BLaER1 (cell line): ENCODE measurements at regions not wholly inside any gene's neighbourhood (a gene's known extent, or its start where the extent isn't known, plus 50 kb on each side); places are given as distances from the start of the nearest gene placed in this dataset.
A peak's percentile ranks its signal among the peaks of the same experiment; 100 is the strongest.

Experiments
- H3K27ac ChIP-seq: shearing (Covaris generic); formaldehyde crosslinking; 2 replicates; pipeline ENCODE4 v1.8.1; 2022
- H3K27me3 ChIP-seq: shearing (Covaris generic); formaldehyde crosslinking; 2 replicates; pipeline ENCODE4 v1.8.1; 2022
- H3K36me3 ChIP-seq: shearing (Covaris generic); formaldehyde crosslinking; 2 replicates; pipeline ENCODE4 v1.8.1; 2022
- H3K4me1 ChIP-seq: shearing (Covaris generic); formaldehyde crosslinking; 2 replicates; pipeline ENCODE4 v1.8.1; 2022
- H3K4me2 ChIP-seq: shearing (Covaris generic); formaldehyde crosslinking; 2 replicates; pipeline ENCODE4 v1.8.1; 2022
- H3K4me3 ChIP-seq: shearing (Covaris generic); formaldehyde crosslinking; 2 replicates; pipeline ENCODE4 v1.8.1; 2022
- H3K9ac ChIP-seq: shearing (Covaris generic); formaldehyde crosslinking; 2 replicates; pipeline ENCODE4 v1.8.1; 2022
- H3K9me3 ChIP-seq: shearing (Covaris generic); formaldehyde crosslinking; 2 replicates; pipeline ENCODE4 v1.8.1; 2022
- H4K20me1 ChIP-seq: shearing (Covaris generic); formaldehyde crosslinking; 2 replicates; pipeline ENCODE4 v1.8.1; 2022
- Cebpa-rat ChIP-seq: shearing (Covaris generic); IDR thresholded peaks from 2 replicates; pipeline ENCODE4 v1.8.1; 2022

- Histone ChIP-seq H4K20me1 (no peaks in the 10 kb centered on the region), H3K27ac (no peak overlapping the region), H3K4me3 (no peak overlapping the region), H3K36me3 (no peaks in the 10 kb centered on the region), H3K27me3 (no peaks in the 10 kb centered on the region), H3K9ac (no peak overlapping the region), H3K9me3 (peaks cover 8% of the 10 kb centered on the region), H3K4me2 (peak overlapping the region; percentile 39), H3K4me1 (peaks cover 27% of the 10 kb centered on the region)
- no peak for TF ChIP-seq Cebpa-rat
Measured at GRCh38 chr10:78194539-78195402, 161.1 kb downstream of the RPS24 start.

GRCh38 chr10:78196396-78196795 lies 162.7 kb downstream of the RPS24 start:
- Histone ChIP-seq H3K27me3 (no peaks in the 10 kb centered on the region), H3K9me3 (peaks cover 8% of the 10 kb centered on the region), H3K4me1 (peaks cover 12% of the 10 kb centered on the region), H3K4me3 (no peak overlapping the region), H3K9ac (no peak overlapping the region), H3K36me3 (no peaks in the 10 kb centered on the region), H3K4me2 (no peak overlapping the region), H4K20me1 (no peaks in the 10 kb centered on the region), H3K27ac (no peak overlapping the region)
- TF ChIP-seq Cebpa-rat: no peak

GRCh38 chr10:78196964-78197363 lies 163.3 kb downstream of the RPS24 start:
- H3K27me3 ChIP-seq: no peaks in the 10 kb centered on the region
- no peak overlapping the region for H3K4me3 ChIP-seq
- H4K20me1 ChIP-seq: no peaks in the 10 kb centered on the region
- no peak overlapping the region for H3K4me2 ChIP-seq
- no peak overlapping the region for H3K9ac ChIP-seq
- H3K27ac ChIP-seq: no peak overlapping the region
- H3K9me3 ChIP-seq: peaks cover 8% of the 10 kb centered on the region
- no peaks in the 10 kb centered on the region for H3K36me3 ChIP-seq
- TF ChIP-seq Cebpa-rat: no peak
- peaks cover 12% of the 10 kb centered on the region for H3K4me1 ChIP-seq

DNA sequence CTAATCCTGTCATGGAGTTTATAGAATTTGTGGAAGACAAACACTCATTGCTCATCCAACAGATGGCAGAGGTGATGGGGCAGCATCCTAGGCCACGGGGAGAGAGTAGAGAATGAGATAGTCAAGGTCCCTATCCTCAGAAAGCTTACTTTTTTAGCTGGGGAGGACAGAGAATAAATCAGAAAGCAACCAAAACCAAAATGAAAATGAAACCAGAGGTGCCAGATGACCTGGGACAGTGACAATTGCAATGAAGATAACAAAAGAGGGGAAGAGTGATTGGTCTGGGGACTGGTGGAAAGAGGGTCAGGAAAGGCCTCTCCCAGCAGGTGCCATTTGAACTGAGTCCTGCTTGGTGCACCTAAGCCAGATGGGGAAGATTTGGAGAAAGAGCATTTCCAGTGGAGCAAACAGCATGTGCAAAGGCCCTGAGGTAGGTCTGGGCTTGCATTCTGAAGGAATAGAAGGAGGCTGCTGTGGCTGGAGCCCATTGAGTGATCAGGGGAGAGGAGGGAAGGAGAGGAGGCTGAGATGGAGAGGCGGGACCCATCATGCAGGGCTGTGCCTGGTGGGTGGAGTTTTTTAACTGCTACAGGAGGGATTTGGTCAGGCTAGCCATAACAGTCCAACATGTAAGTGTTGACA lies 164.1 kb downstream of the RPS24 start:
- Histone ChIP-seq H3K4me1 (peaks cover 12% of the 10 kb centered on the region), H4K20me1 (no peaks in the 10 kb centered on the region), H3K9ac (no peak overlapping the region), H3K27ac (no peak overlapping the region), H3K4me2 (no peak overlapping the region), H3K9me3 (peaks cover 8% of the 10 kb centered on the region), H3K36me3 (no peaks in the 10 kb centered on the region), H3K27me3 (no peaks in the 10 kb centered on the region), H3K4me3 (no peak overlapping the region)
- no peak for TF ChIP-seq Cebpa-rat

DNA sequence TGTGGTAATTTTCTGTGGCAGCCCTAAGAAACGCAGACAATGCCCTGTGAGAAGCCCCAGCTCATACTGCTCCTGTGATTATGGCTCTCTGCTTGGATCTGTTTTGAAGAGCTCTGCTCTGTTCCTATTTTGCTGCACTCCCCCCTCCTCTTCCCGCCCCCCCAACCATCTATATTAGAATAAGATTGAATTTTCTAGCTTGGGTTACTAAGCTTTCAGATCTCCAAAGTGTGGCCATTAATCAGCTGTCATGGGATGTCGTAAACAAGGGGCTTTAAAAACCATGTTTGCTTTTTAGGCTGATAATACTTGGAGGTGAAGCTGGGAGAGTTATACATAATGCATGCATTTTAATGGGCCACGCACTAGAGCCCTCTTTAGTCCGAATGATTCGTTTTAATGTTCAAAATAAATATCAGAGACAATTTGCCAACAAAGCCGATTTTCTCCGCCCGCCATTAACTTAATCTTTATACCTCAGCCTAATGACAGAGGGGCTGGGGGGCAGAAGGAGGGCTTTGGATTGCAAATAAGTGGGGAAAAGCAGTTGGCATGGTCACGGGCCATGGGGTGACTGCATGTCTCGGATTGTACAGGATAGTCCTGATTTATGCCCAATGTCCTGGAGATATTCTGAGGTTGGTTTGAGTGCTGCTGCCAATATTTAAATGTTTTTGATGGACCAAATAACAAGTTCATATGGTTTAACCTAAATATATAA lies 165.5 kb downstream of the RPS24 start:
- Histone ChIP-seq H3K4me1 (peaks cover 17% of the 10 kb centered on the region), H3K9ac (no peak overlapping the region), H3K36me3 (no peaks in the 10 kb centered on the region), H3K27ac (no peak overlapping the region), H3K9me3 (no peaks in the 10 kb centered on the region), H3K27me3 (no peaks in the 10 kb centered on the region), H3K4me3 (no peak overlapping the region), H3K4me2 (no peak overlapping the region), H4K20me1 (no peaks in the 10 kb centered on the region)
- TF ChIP-seq Cebpa-rat: no peak

GRCh38 chr10:78199759-78200158 lies 166.1 kb downstream of the RPS24 start:
- H3K27ac ChIP-seq: no peak overlapping the region
- no peaks in the 10 kb centered on the region for H3K27me3 ChIP-seq
- H3K4me3 ChIP-seq: no peak overlapping the region
- no peak overlapping the region for H3K4me2 ChIP-seq
- H3K4me1 ChIP-seq: peaks cover 18% of the 10 kb centered on the region
- H3K36me3 ChIP-seq: no peaks in the 10 kb centered on the region
- no peak for TF ChIP-seq Cebpa-rat
- H3K9me3 ChIP-seq: no peaks in the 10 kb centered on the region
- H3K9ac ChIP-seq: no peak overlapping the region
- H4K20me1 ChIP-seq: no peaks in the 10 kb centered on the region

- Histone ChIP-seq H3K4me2 (no peak overlapping the region), H3K27ac (no peak overlapping the region), H3K36me3 (no peaks in the 10 kb centered on the region), H3K4me1 (peaks cover 21% of the 10 kb centered on the region), H3K27me3 (no peaks in the 10 kb centered on the region), H4K20me1 (no peaks in the 10 kb centered on the region), H3K4me3 (no peak overlapping the region), H3K9me3 (no peaks in the 10 kb centered on the region), H3K9ac (no peak overlapping the region)
- no peak for TF ChIP-seq Cebpa-rat
Measured at GRCh38 chr10:78200686-78201085, 167.0 kb downstream of the RPS24 start.

DNA sequence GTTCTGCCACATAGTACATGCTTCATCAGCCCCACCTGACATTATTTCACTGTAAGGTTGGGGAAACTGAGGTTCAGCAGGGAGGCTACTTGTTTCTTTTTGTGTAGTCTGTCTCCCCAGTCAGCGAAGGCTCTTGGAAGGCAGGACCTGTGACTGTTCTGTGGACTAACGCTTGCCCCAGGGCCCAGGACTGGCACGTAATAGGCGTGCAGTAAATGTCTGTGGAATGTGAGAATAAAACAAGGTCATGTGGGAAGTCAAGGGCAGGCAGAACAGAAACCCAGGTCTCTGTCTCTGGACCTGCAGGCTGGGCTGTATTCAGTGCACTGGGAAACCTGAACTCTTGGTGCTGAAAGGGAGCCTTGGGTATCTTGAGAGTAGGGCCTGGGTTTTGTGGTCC lies 168.7 kb downstream of the RPS24 start:
- Histone ChIP-seq H3K9ac (no peak overlapping the region), H4K20me1 (no peaks in the 10 kb centered on the region), H3K4me3 (no peak overlapping the region), H3K36me3 (no peaks in the 10 kb centered on the region), H3K4me1 (peaks cover 32% of the 10 kb centered on the region), H3K27me3 (no peaks in the 10 kb centered on the region), H3K4me2 (no peak overlapping the region), H3K27ac (no peak overlapping the region), H3K9me3 (no peaks in the 10 kb centered on the region)
- no peak for TF ChIP-seq Cebpa-rat

DNA sequence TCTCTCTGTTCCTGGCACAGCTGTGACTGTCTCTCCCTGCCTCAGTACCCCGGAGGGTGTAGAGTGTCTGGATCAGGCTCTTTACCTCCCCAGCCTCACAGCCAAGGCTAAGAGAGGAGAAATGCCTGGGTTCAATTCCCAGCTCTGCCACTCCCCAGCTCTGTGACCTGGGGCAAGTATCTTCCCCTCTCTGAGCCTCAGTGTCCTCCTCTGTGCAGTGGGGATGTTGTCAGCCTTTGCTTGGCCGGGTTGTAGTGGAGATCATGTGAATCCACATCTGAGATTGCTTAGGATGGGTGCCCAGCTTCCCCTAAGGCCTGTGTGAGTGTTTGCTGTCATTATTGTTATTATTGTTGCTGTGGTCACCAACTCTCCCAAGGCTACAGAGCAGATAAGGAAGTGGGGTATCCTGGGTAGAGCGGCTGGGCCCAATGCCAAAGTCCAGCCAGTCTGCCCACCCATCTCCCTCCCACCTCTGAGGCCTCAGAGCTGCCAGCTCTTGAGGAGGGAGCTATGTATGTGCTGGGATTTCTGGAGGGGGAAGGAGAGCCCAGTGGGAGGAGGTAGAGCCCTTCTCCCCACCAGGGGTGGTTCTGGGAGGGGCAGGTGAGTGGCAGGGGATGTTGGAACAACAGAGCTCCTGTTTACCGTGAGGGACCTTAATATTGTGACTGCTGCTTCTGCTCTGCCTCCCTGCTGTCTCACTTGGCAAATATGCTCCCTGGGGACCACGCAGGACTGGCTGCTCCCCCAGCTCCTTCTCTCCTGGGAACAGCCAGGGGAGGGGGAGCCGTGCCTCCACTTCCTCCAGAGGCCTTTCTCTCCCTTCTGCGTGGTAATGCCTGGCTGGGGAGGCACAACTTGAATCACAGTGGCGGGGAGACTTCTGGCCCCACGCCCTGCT lies 170.5 kb downstream of the RPS24 start:
- H3K27me3 ChIP-seq: no peaks in the 10 kb centered on the region

More for the DNA sequence above, 170.5 kb downstream of the RPS24 start:
- Histone ChIP-seq H4K20me1 (no peaks in the 10 kb centered on the region), H3K4me3 (no peak overlapping the region), H3K27ac (peak overlapping the region; percentile 30; the same call in 1 of the 2 replicates), H3K9me3 (no peaks in the 10 kb centered on the region), H3K4me1 (peaks cover 40% of the 10 kb centered on the region), H3K9ac (peak overlapping the region; percentile 34; the same call in 1 of the 2 replicates), H3K36me3 (no peaks in the 10 kb centered on the region), H3K4me2 (peak overlapping the region; percentile 81)
- no peak for TF ChIP-seq Cebpa-rat
